Ovary (tissue), 3 donors: ENCODE measurements at regions not wholly inside any gene's neighbourhood (a gene's known extent, or its start where the extent isn't known, plus 50 kb on each side); places are given as distances from the start of the nearest gene placed in this dataset.

Experiments
- CTCF ChIP-seq, 3 donors: fragments of 450-650 bp in 2 of 3; fragments of 200-600 bp in 1 of 3; IDR thresholded peaks; one replicate each; pipeline versions ENCODE4 v1.5.1 to v1.8.0; 2016 to 2022; ENCODE audit warnings: antibody characterized with exemption in 3 of 3, mild to moderate bottlenecking in 1 of 3
- EP300 ChIP-seq: sonication (generic); formaldehyde crosslinking; IDR thresholded peaks from one replicate; pipeline ENCODE4 v1.6.1; 2017; ENCODE audit warnings: antibody characterized with exemption
- POLR2A ChIP-seq: fragments of 450-650 bp; IDR thresholded peaks from one replicate; pipeline ENCODE4 v1.6.1; 2017; ENCODE audit warnings: antibody characterized with exemption, mild to moderate bottlenecking, moderate library complexity
- donor health status: DM: no; HTN: no; CAD: no.

GRCh38 chr5:121783700-121784099 is 68.0 kb upstream of the FTMT start:
- TF ChIP-seq CTCF (IDR thresholded peaks at IDR 0.05) (no peak), POLR2A (no peak), EP300 (no peak)
